Amniotic epithelial cell (primary cell): ENCODE measurements at regions not wholly inside any gene's neighbourhood (a gene's known extent, or its start where the extent isn't known, plus 50 kb on each side); places are given as distances from the start of the nearest gene placed in this dataset.
A peak's percentile ranks its signal among the peaks of the same experiment; 100 is the strongest.
"Not testable (repeated sequence)": the region's sequence is repeated elsewhere in the genome, so short reads cannot be mapped to it uniquely, and the experiment has no call there.

Experiments
- DNase-seq: peaks from one replicate; pipeline ENCODE4 v3.0.0-alpha.2; 2010; ENCODE audit warnings: low read depth

GRCh38 chr7:81433206-81433605 lies 336.6 kb downstream of the HGF start:
- no peak for DNase-seq

DNA sequence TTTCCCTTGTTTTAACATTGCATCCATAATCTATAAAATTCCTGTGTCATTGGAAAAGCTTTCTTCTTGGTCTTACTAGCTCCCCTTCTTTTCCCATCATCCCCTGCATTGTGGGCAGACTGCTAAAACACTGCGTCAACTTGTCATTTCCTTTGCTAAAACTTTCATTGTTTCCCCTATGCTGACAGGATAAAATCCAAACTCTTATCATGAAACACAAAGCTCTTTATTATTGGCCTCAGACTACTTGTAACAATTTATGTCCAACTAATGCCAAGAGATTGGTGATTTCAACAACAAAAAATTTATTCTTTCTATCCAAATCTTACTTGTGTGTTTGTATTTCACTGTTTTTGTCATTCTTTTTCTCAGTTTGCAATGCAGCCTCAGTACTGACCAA lies 339.1 kb downstream of the HGF start:
- no peak for DNase-seq

GRCh38 chr7:81430150-81430549 lies 339.7 kb downstream of the HGF start:
- DNase-seq = peak; percentile 15

DNA sequence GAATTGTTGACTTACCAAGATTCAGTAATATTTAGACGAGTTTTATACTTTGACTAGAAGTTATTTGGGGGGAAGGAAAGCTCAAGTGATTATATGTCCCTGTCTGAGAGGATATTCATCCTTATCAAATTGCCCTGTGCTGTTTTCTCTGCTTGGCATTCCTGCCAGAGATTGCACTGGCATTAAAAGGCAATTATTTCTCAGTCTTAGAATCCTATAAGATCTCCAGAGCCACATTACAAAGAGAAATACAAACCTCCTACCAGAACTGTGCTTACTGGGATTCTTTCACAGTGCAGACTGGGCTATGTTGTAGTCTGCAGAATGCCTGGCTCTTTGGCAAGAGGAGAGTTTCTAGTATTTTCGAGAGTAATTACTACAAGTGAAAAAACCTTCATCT lies 342.4 kb downstream of the HGF start:
- no peak for DNase-seq

DNA sequence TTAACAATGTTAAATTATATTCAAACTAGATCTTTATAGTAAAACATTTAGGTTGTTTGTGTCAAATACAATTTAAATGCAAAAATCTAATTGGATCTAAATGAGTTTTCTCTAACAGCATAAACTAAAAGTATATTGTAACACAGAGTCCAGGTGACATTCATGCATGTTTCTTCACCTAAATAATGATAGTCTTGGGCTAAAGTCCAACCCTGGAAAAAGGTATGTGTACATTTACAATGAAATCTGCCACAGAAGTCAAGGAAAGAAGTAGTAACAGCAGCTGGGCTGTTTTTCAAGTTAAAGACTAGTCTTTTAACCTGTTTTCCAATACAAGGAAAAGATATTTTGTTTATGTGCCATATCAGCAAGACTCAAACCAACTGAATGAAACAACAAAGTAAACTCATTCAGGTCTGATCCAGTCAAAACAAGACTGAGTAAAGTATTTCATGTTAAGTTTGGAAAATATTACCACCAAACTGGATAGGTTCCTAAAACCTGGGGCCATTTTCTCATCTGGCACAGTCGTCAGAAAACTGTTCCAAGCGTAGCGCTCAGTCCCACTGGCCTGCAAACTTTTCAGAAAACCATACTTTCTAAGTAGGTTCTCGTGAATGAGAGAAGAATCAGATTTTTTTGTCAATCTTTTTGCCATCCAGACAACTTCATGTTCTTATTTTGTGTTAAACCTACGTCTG lies 349.2 kb downstream of the HGF start:
- DNase-seq = no peak

DNA sequence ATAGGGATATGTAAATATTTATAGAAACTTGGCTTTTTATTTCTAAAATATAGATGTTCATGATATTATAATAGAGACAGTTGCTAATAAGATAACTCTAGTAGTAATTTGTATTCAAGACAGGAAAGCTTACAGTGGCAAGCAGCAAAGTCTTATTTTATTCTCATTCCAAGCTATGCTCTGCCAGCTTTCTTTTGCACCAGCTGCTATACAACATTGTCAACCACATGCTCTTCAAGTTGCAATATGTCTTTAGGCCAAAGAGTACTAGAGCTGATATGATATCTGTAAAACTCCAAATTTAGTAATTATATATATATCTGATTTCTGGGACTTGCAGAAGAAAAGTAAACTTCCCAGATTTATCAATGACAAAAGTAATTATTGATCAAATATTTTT lies 350.1 kb downstream of the HGF start:
- no peak for DNase-seq

- no peak for DNase-seq
Observed at GRCh38 chr7:81416659-81417058, 353.2 kb downstream of the HGF start.

GRCh38 chr7:81415181-81415580 lies 354.7 kb downstream of the HGF start:
- no peak for DNase-seq

DNA sequence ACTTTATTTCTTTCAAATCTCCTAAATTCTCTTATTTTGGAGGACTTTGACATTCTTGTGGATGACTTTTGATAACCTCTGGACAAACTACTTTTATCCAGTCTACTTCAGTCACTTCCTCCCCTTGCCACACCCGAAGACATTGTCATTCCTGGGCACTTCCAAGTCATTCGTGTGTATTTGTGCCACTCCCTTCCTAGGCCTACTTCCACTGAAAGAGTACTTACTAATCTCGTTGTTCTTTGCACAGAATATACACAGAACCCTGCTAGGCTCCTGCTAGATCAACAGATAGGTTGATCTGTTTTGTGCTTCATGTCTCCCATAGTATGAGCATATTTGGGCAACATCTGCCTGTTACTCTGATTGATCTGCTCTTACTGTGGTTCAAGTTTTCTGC lies 355.4 kb downstream of the HGF start:
- no peak for DNase-seq

DNA sequence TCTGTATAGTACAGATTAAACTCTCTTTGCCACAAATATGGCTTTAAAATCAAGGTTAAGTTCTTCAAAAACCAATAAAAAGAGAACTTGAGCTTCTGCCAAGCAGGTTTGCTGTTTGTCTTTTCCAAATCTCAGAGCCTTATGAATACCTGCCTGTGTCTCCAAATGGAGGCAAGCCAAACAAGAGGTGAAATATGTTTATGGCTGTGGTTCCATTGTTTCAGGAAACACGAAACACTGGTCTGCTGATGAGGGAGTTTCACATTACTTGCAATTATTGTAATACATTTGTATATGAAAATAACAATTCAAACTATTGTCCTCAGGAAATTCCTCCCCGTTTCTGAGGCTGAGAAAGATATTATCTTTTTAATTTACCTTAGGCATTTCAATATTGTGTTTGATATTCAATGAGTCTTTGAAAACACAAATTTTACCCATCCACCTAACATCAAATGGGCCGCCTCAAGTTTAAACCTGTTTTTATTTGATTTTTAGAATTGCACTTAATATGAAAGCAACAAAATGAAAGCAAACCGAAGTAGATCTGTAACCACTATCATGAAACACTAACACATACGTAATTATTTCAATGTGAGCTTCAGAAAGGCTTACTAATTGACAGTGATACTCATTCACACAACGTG lies 359.3 kb downstream of the HGF start:
- DNase-seq = no peak

DNA sequence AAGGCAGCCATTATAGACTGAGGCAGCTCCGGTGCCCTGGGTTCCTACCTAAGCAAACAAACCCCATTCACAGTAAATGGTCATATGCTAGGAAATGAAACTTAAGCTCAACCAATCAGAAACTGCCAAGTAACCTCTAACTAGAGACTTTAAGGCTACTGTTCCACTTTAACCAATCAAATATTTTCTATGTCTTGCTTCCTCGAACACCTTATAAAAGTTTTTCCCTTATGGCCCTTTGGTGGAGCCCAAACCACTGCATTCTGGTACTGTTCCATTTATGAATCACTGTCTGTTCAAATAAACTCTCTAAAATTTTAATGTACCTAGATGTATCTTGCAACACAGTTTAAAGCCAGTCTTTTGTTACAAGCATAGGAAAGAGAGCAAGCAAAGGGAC lies 361.1 kb downstream of the HGF start:
- no peak for DNase-seq

DNA sequence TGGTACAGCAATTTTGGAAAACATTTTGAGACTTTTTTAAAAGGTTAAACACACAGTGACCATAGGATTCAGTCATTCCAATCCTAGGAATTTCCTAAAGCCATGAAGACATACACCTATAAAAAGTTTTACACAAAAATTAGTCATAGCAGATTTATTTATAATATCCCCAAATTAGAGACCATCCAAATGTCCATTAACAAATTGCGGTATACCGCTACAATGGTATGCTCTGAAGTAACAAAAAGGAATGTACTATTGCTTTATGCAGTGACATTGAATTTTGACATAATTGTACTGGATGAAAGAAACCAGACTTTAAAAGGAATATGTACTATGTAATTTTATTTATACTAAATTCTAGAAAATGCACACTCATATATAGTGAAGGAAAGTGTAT lies 362.8 kb downstream of the HGF start:
- DNase-seq = peak; percentile 35

- DNase-seq = no peak
Observed at GRCh38 chr7:81404669-81405068, 365.2 kb downstream of the HGF start.

DNA sequence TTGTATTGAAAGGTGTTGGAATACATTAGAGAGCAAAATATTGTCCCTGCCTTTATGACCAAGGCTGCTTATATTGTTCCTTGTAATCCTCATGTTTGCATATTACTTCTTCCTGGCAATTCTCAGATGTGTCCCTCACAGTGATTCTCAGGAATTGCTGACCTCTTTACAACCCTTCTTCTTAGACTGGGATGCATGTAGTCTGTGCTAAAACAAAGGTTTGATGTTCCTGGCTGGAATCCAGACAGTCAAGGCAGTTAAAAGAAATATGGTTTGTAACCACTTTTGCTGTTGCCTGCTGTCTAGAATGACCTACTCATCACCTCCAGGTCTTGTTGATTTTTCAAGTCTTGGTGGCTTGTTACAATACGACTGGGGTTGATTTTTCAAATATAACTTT lies 367.6 kb downstream of the HGF start:
- peak; percentile 17 for DNase-seq

DNA sequence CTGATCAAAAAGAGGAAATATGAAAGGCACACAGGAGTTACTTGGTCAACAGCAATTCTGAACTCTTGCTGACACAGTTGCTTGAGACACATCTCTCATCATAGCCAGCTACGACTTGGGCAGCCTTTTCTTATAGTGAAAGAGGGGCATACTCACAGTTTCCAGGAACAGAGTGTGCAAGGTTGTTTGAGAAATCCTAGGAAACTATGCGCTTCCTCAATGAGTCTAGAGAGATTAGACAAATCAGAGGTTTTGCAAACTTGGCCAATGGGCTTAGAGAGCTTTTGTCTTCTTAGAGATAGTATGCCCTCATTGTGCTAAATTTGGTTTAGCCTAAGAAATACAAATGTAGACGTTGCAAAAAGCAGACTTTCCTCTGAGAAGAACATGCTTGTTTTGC lies 370.4 kb downstream of the HGF start:
- DNase-seq = peak; percentile 82

GRCh38 chr7:81394029-81394428 lies 375.8 kb downstream of the HGF start:
- no peak for DNase-seq

DNA sequence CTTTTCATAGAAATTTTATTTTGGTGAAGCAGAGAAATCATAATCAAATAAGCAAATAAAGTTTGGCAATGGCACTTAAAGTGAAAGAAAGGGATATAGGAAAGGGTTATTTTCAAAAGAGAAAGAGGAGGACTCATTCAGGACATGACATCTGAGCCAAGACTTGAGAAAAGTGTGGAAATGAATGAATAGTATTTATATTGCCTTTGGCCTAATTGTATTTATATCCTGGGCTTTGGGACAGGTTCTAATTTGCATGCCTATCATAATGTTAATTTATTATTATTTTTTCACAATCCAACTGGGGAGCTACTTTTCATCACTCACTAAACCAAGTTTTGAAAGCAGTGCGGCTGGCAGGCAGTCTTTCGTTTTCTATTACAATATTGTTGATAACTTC lies 376.8 kb downstream of the HGF start:
- DNase-seq = no peak

DNA sequence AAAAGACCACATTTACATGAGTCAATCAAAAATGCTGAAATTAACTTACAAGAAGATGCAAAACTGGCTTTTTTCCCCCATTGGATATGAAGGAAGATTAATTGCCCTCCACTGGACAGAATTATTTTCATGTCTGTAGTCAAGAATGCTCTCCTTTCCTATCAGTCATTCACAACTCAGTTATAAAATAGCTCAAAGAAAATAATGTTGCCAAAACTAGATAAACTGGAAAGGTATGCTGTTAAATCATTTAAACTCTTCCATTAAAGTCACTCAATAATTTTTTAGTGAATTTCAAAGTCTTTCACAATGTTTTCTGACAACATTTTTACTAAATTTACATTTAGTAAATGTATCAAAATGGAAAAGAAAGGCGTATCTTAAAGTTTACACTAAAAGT lies 384.5 kb downstream of the HGF start:
- no peak for DNase-seq

DNA sequence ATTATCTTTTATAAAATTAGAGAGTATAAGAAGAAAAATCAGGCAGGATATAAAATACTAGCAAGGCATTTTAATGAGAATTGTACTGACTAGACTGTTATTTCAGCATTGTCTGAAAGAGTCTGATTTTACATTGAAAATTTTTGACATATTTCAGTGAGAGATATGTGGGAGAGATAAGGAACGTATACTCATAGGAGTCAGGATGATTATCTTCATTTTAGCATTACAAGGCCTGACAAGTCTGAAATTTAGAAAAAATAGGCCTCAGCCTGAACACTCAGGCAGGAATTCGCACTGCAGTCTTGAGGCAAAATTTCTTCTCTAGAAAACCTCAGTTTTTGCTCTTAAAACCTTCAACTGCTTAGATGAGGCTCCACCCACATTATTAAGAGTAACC lies 386.0 kb downstream of the HGF start:
- peak; percentile 53 for DNase-seq

DNA sequence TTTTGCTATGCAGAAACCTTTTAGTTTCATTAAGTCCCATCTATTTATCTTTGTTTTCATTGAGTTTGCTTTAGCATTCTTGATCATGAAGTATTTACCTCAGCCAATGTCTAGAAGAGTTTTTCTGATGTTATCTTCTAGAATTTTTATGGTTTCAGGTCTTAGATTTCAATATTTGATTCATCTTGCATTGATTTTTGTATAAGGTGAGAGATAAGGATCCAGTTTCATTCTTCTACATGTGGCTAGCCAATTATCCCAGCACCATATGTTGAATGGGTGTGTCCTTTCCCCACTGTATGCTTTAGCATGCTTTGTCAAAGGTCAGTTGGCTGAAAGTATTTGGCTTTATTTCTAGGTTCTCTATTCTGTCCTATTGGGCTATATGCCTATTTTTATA lies 395.2 kb downstream of the HGF start:
- DNase-seq = not testable (repeated sequence)

DNA sequence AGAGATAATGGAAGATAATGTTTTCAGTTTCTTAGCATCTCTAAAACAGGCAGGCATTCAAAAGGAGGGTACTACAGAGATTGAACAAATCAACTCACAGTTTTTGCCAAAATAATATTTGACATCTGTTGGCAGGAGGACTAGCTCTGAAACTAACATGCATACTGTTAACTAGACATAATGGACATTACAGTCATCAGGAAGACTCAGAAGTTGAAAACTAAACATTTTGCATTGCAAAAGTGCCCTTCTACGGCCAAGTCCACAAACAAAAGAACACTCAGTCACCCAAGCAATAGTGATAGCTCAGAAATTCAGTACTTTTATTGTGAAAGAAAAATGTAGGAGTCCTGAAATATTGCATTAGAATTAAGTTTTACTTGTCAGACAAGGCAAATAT lies 399.0 kb downstream of the HGF start:
- DNase-seq = no peak

DNA sequence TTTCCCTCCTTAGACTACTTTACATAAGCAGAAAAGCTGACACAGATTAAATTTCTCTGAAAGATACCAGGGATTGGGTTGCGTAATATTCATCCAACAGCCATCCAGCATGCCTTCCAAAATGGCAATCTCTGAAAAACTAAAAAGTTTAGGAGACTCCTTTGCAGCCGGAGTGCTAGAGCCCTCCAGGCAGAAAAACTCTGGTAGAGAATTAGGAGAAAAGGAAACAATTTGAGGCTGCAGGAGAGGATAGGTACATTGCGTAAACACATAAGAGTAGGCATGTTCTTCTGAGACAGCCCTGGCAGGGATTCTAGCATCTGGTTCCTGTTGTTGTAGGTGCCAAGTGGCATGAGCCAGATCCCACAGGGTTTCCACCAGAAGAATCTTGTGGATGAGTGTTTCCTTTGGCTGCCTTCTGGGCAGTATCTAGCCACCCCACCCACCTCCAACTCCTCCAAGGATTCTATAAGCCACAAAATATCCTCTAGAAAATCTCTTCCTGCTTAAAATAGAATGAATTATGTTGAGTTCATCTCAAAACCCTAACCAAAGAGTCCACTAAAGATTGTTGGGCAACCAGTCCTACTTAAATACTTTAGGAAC lies 402.4 kb downstream of the HGF start:
- peak; percentile 93 for DNase-seq

- DNase-seq = no peak
Observed at GRCh38 chr7:81366546-81366945, 403.3 kb downstream of the HGF start.
